GM12875 (cell line): ENCODE measurements at regions not wholly inside any gene's neighbourhood (a gene's known extent, or its start where the extent isn't known, plus 50 kb on each side); places are given as distances from the start of the nearest gene placed in this dataset.

Experiments used
- H3K4me3 ChIP-seq: one replicate; pipeline ENCODE4 v1.5.1; 2011; ENCODE audit warnings: low read depth, low read length, control low read depth
- CTCF ChIP-seq: IDR thresholded peaks from 2 replicates; pipeline ENCODE4 v1.5.1; 2011; ENCODE audit warnings: low read depth, mild to moderate bottlenecking, control low read depth, inconsistent platforms, low read length, moderate library complexity, borderline replicate concordance; ENCODE audit not compliant: insufficient read depth

GRCh38 chr19:41495589-41495988, 52.6 kb downstream of the ERICH4 start:
- no peak overlapping the region for H3K4me3 ChIP-seq
- no peak for TF ChIP-seq CTCF

- no peak for TF ChIP-seq CTCF
- no peak overlapping the region for H3K4me3 ChIP-seq
Observed at GRCh38 chr19:41499899-41500298, 56.9 kb downstream of the ERICH4 start.

GRCh38 chr19:41500443-41500842, 57.5 kb downstream of the ERICH4 start:
- H3K4me3 ChIP-seq = no peak overlapping the region
- no peak for TF ChIP-seq CTCF

- TF ChIP-seq CTCF = no peak
- no peak overlapping the region for H3K4me3 ChIP-seq
Observed at GRCh38 chr19:41501854-41502253, 58.9 kb downstream of the ERICH4 start.

GRCh38 chr19:41505105-41505504, 62.1 kb downstream of the ERICH4 start:
- H3K4me3 ChIP-seq = no peak overlapping the region
- TF ChIP-seq CTCF = no peak

- no peak for TF ChIP-seq CTCF
- no peak overlapping the region for H3K4me3 ChIP-seq
Observed at GRCh38 chr19:41510484-41510883, 65.5 kb upstream of the CEACAM21 start.

- no peak overlapping the region for H3K4me3 ChIP-seq
- TF ChIP-seq CTCF = no peak
Observed at GRCh38 chr19:41511628-41512027, 64.3 kb upstream of the CEACAM21 start.
